Hepatocyte (in vitro differentiated cells): ENCODE measurements at regions not wholly inside any gene's neighbourhood (a gene's known extent, or its start where the extent isn't known, plus 50 kb on each side); places are given as distances from the start of the nearest gene placed in this dataset.

ENCODE experiments used
- DNase-seq: peaks from one replicate; pipeline ENCODE4 v3.0.0-alpha.2; 2016; ENCODE audit warnings: low spot score
- H2AFZ ChIP-seq: fragments of 200-600 bp; sonication (generic); 2 replicates; pipeline ENCODE4 v1.6.0; 2016; ENCODE audit warnings: antibody characterized with exemption, mild to moderate bottlenecking
- H3K27ac ChIP-seq: fragments of 200-600 bp; sonication (generic); 2 replicates; pipeline ENCODE4 v1.5.1; 2016; ENCODE audit warnings: mild to moderate bottlenecking
- H3K27me3 ChIP-seq: fragments of 200-600 bp; sonication (generic); 2 replicates; pipeline ENCODE4 v1.6.1; 2016
- H3K36me3 ChIP-seq: fragments of 200-600 bp; sonication (generic); replicated peaks from 2 replicates; pipeline ENCODE4 v1.5.1; 2016; ENCODE audit warnings: low read depth; ENCODE audit not compliant: insufficient read depth
- H3K4me1 ChIP-seq: fragments of 200-600 bp; sonication (generic); 2 replicates; pipeline ENCODE4 v1.5.1; 2016; ENCODE audit warnings: mild to moderate bottlenecking, moderate library complexity; ENCODE audit not compliant: insufficient read depth
- H3K4me2 ChIP-seq: fragments of 200-600 bp; sonication (generic); 2 replicates; pipeline ENCODE4 v1.6.0; 2016
- H3K4me3 ChIP-seq: fragments of 200-600 bp; sonication (generic); 2 replicates; pipeline ENCODE4 v1.5.1; 2016; ENCODE audit warnings: mild to moderate bottlenecking
- H3K79me2 ChIP-seq: fragments of 200-600 bp; sonication (generic); 2 replicates; pipeline ENCODE4 v1.6.0; 2017; ENCODE audit warnings: mild to moderate bottlenecking
- H3K9me2 ChIP-seq: fragments of 200-600 bp; sonication (generic); replicated peaks from 2 replicates; pipeline ENCODE4 v1.6.0; 2017; ENCODE audit warnings: mild to moderate bottlenecking; ENCODE audit not compliant: insufficient read depth
- H3K9me3 ChIP-seq: fragments of 200-600 bp; sonication (generic); 2 replicates; pipeline ENCODE4 v1.5.1; 2016; ENCODE audit warnings: low read depth, mild to moderate bottlenecking
- H4K20me1 ChIP-seq: fragments of 200-600 bp; sonication (generic); 2 replicates; pipeline ENCODE4 v1.6.0; 2016; ENCODE audit warnings: mild to moderate bottlenecking; ENCODE audit not compliant: insufficient read depth, poor library complexity, severe bottlenecking
- EZH2 ChIP-seq: fragments of 200-600 bp; sonication (generic); IDR thresholded peaks from 2 replicates; pipeline ENCODE4 v1.6.1; 2016; ENCODE audit warnings: antibody characterized with exemption, mild to moderate bottlenecking, borderline replicate concordance
- EZH2phosphoT487 ChIP-seq: fragments of 200-600 bp; sonication (generic); IDR thresholded peaks from one replicate; pipeline ENCODE4 v1.6.1; 2018; ENCODE audit warnings: antibody characterized with exemption, mild to moderate bottlenecking, low read depth, moderate library complexity; ENCODE audit not compliant: unreplicated experiment, severe bottlenecking
- WGBS: methylation state at CpG from one replicate; pipeline ENCODE4 v1.1.6; 2016; ENCODE audit warnings: low lambda C conversion rate; ENCODE audit errors: missing lambda C conversion rate; 5-methylcytosine and 5-hydroxymethylcytosine counted together
- TF ChIP-seq, protein P1 (sequence below): fragments of 200-600 bp; sonication (generic); IDR thresholded peaks from 2 replicates; pipeline ENCODE4 v1.5.1; 2016; ENCODE audit warnings: antibody characterized with exemption, mild to moderate bottlenecking; ENCODE audit not compliant: poor library complexity

DNA sequence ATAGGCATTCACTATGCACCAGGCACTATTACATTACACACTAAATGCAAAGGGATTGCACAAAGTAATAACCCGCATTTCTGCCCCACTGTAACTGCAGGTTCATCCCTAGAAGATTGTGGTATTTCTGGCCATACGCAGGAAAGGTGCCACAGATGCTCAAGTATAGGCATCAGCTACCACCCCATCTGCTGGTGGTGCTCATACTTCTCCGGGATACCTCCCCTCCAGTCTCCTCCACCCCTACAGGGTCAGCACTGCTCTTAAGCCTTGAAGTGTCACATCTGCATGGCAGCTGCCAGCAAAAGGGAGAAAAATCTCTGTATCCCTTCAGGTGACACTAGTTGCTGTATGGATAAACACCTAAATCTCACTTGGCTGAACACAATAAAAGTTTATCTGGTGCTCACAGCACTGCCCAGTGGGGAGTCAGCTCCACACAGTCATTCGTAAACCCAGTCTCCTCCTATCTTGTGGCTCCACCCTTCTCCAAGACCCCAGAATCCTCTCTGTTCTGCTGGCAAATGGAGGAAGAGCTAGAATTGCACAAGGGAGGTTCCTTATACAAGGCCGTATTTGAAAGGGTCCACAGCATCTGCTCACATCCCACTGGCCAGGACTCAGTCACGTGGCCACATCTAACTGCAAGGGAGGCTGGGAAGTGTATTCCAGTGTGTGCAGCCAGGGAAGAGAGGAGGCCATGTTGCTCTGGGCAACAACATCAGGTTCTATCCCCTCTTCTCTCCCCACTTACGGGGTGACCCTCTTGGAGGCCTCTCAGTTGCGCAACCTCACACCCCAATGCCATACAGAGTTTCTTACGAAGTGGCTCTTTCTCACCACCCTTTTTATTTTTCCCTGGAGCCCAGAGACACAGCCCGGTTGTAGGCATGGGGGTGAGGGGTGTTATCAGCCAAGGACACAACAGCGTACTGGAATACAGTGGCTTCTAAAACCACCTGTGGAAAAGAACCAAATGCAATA is 114.7 kb downstream of the BUD13 start:
- Histone ChIP-seq H3K4me3 (no peak overlapping the region), H3K9me3 (no peaks in the 10 kb centered on the region), H3K4me1 (peaks cover 7% of the 10 kb centered on the region), H3K9me2 (no peaks in the 10 kb centered on the region), H3K27ac (no peak overlapping the region), H4K20me1 (no peaks in the 10 kb centered on the region), H3K27me3 (no peaks in the 10 kb centered on the region), H3K4me2 (no peak overlapping the region), H2AFZ (no peak overlapping the region), H3K36me3 (no peaks in the 10 kb centered on the region), H3K79me2 (no peaks in the 10 kb centered on the region)
- DNase-seq, result no peak
- TF ChIP-seq EZH2 (no peak), EZH2phosphoT487 (no peak)
- TF ChIP-seq, protein P1, sequence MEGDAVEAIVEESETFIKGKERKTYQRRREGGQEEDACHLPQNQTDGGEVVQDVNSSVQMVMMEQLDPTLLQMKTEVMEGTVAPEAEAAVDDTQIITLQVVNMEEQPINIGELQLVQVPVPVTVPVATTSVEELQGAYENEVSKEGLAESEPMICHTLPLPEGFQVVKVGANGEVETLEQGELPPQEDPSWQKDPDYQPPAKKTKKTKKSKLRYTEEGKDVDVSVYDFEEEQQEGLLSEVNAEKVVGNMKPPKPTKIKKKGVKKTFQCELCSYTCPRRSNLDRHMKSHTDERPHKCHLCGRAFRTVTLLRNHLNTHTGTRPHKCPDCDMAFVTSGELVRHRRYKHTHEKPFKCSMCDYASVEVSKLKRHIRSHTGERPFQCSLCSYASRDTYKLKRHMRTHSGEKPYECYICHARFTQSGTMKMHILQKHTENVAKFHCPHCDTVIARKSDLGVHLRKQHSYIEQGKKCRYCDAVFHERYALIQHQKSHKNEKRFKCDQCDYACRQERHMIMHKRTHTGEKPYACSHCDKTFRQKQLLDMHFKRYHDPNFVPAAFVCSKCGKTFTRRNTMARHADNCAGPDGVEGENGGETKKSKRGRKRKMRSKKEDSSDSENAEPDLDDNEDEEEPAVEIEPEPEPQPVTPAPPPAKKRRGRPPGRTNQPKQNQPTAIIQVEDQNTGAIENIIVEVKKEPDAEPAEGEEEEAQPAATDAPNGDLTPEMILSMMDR, result no peak
- WGBS, result 88% methylated on average over 11 of the region's 11 CpGs

DNA sequence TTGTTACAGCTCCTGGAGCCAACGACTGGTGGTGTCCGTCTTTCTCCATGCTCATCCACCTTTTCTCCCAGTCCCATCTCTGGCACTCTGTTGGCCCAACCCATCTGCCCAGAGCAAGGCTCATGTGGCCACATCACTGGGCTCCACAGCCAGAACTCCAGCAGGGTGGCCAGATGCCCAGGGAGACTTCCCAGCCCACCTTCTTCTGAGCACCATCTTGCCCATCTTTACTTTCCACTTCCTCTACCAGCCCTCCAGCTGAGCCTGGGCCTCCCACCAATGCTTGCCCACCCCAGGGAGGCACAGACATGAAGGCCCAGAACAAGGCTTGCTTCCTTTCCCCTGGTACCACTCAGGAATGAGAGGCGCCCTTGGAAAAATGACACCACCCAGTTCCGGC is 116.8 kb downstream of the BUD13 start:
- Histone ChIP-seq H3K27me3 (no peaks in the 10 kb centered on the region), H3K4me3 (no peak overlapping the region), H3K79me2 (no peaks in the 10 kb centered on the region), H3K4me2 (no peak overlapping the region), H3K4me1 (peaks cover 4% of the 10 kb centered on the region), H4K20me1 (no peaks in the 10 kb centered on the region), H3K27ac (no peak overlapping the region), H3K36me3 (no peaks in the 10 kb centered on the region), H3K9me3 (no peaks in the 10 kb centered on the region), H2AFZ (no peak overlapping the region), H3K9me2 (no peaks in the 10 kb centered on the region)
- WGBS, result 73% methylated on average over 4 of the region's 4 CpGs
- TF ChIP-seq, protein P1, result no peak
- no peak for TF ChIP-seq EZH2
- no peak for TF ChIP-seq EZH2phosphoT487
- no peak for DNase-seq

DNA sequence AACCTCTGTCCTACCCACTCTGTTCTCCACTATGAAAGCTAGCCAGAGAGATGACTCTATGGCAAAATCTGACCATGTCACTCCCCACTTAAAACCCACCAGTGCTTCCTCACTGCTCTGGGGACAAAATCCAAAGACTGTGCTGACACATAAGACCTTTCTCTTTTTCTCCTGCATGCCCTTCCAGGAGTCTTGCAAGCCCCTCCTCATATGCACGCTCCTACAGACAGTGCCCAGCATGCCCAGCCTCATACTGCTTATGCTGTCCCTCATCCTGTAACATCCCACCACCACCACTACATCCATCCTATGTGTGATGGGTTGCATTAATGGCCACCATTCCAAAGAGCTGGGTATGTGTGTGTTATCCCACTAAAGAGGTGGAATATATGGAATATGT is 118.3 kb downstream of the BUD13 start:
- no peak overlapping the region for H3K4me2 ChIP-seq
- H2AFZ ChIP-seq, result no peak overlapping the region
- no peaks in the 10 kb centered on the region for H3K36me3 ChIP-seq
- H3K9me2 ChIP-seq, result no peaks in the 10 kb centered on the region
- WGBS, result 82% methylated on average over 1 of the region's 1 CpG
- H4K20me1 ChIP-seq, result no peaks in the 10 kb centered on the region
- no peaks in the 10 kb centered on the region for H3K4me1 ChIP-seq
- H3K9me3 ChIP-seq, result no peaks in the 10 kb centered on the region
- DNase-seq, result no peak
- H3K79me2 ChIP-seq, result no peaks in the 10 kb centered on the region
- TF ChIP-seq, protein P1, result no peak
- no peak for TF ChIP-seq EZH2phosphoT487
- TF ChIP-seq EZH2, result no peak
- no peak overlapping the region for H3K4me3 ChIP-seq
- no peak overlapping the region for H3K27ac ChIP-seq
- peaks cover 3% of the 10 kb centered on the region for H3K27me3 ChIP-seq
